ENCODE measurements at regions not wholly inside any gene's neighbourhood (a gene's known extent, or its start where the extent isn't known, plus 50 kb on each side); places are given as distances from the start of the nearest gene placed in this dataset.

GRCh38 chr9:515665-516064, 301.0 kb downstream of the DOCK8 start:
- ChIA-PET POLR2A (no interaction called here), CTCF (no interaction called here)
- no peak for DNase-seq (ENCODE audit: low read depth, low spot score)
- no peak overlapping the region for H3K4me3 ChIP-seq (ENCODE audit: low read depth, low read length)
- TF ChIP-seq CTCF (IDR thresholded peaks at IDR 0.05; ENCODE audit: insufficient read depth, low read length, missing control alignments) = no peak

- no peak for DNase-seq (ENCODE audit: low read depth, low spot score)
- ChIA-PET POLR2A (no interaction called here), CTCF (no interaction called here)
Observed at GRCh38 chr9:517993-518392, 303.3 kb downstream of the DOCK8 start.

GRCh38 chr9:518540-518939, 303.9 kb downstream of the DOCK8 start:
- no peak for TF ChIP-seq CTCF (IDR thresholded peaks at IDR 0.05; ENCODE audit: insufficient read depth, low read length, missing control alignments)
- no peak overlapping the region for H3K4me3 ChIP-seq (ENCODE audit: low read depth, low read length)
- DNase-seq (ENCODE audit: low read depth, low spot score) = no peak
- POLR2A ChIA-PET = no interaction called here
- CTCF ChIA-PET = no interaction called here

More at GRCh38 chr9:517993-518392, 303.3 kb downstream of the DOCK8 start:
- no peak overlapping the region for H3K4me3 ChIP-seq (ENCODE audit: low read depth, low read length)
- no peak for TF ChIP-seq CTCF (IDR thresholded peaks at IDR 0.05; ENCODE audit: insufficient read depth, low read length, missing control alignments)

- ChIA-PET POLR2A (no interaction called here), CTCF (interaction anchor here (0.6 kb wide), 1 partner anchor 490 kb away, joined by 3 read pairs; no protein-coding TSS in a partner anchor)
- H3K4me3 ChIP-seq (ENCODE audit: low read depth, low read length) = no peak overlapping the region
- no peak for DNase-seq (ENCODE audit: low read depth, low spot score)
- TF ChIP-seq CTCF (IDR thresholded peaks at IDR 0.05; ENCODE audit: insufficient read depth, low read length, missing control alignments) = no peak
Observed at GRCh38 chr9:519579-519978, 304.9 kb downstream of the DOCK8 start.

- DNase-seq (ENCODE audit: low read depth, low spot score) = no peak
- no peak overlapping the region for H3K4me3 ChIP-seq (ENCODE audit: low read depth, low read length)
- TF ChIP-seq CTCF (IDR thresholded peaks at IDR 0.05; ENCODE audit: insufficient read depth, low read length, missing control alignments) = no peak
- ChIA-PET CTCF (no interaction called here), POLR2A (no interaction called here)
Observed at GRCh38 chr9:520302-520701, 305.6 kb downstream of the DOCK8 start.

GRCh38 chr9:522190-522589, 307.5 kb downstream of the DOCK8 start:
- CTCF ChIA-PET = no interaction called here
- POLR2A ChIA-PET = no interaction called here
- no peak overlapping the region for H3K4me3 ChIP-seq (ENCODE audit: low read depth, low read length)
- no peak for TF ChIP-seq CTCF (IDR thresholded peaks at IDR 0.05; ENCODE audit: insufficient read depth, low read length, missing control alignments)
- DNase-seq (ENCODE audit: low read depth, low spot score) = no peak
